HG03025 (cell line): ENCODE measurements at regions not wholly inside any gene's neighbourhood (a gene's known extent, or its start where the extent isn't known, plus 50 kb on each side); places are given as distances from the start of the nearest gene placed in this dataset.

ENCODE experiments used
- ATAC-seq: cut with Tn5 transposase; IDR thresholded peaks from one replicate; pipeline ENCODE4 v1.9.1; 2021; ENCODE audit warnings: mild to moderate bottlenecking, moderate library complexity; ENCODE audit not compliant: unreplicated experiment, low FRiP score

GRCh38 chr5:114678778-114679177 is 316.9 kb downstream of the KCNN2 start:
- no peak for ATAC-seq

- ATAC-seq: no peak
Observed at GRCh38 chr5:114665551-114665950, 303.7 kb downstream of the KCNN2 start.

- no peak for ATAC-seq
Observed at GRCh38 chr5:114660791-114661190, 298.9 kb downstream of the KCNN2 start.

GRCh38 chr5:114658194-114658593 is 296.3 kb downstream of the KCNN2 start:
- ATAC-seq: no peak

DNA sequence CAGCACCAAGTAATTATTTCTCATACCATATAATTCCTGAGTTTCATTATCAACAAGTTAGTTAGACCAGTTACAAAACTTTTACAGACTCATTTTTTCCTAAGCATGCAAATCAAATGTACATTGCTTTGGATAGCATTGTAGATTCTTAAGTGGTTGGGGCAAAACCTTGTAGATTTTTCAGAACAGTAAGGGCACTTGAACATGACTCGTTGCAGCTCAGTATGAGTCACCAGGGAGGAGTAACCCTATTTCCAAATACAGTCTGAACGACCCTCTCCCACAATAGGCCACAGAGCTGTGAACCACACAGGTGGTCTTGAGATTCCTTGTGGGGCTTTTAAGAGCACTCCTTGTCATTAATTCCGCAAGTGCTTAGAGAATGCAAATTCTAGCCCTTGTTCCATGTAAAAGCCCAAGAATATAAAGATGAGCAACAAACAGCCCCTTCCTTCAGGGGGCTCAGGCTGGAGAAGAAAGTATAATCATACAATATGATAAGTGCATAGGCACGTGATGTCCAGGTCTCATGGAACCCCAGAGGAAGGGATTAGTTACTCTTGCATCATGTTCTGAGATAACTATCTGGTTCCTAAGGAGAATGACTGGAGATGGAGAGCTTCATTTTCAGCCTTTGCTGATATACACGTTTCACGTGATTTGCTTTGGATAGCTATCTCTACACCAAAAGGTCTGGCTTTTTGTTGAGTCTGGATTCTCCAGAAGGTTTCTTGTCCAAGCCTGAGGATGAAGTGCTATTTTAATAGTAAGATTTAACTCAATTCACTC is 295.7 kb downstream of the KCNN2 start:
- ATAC-seq: no peak

DNA sequence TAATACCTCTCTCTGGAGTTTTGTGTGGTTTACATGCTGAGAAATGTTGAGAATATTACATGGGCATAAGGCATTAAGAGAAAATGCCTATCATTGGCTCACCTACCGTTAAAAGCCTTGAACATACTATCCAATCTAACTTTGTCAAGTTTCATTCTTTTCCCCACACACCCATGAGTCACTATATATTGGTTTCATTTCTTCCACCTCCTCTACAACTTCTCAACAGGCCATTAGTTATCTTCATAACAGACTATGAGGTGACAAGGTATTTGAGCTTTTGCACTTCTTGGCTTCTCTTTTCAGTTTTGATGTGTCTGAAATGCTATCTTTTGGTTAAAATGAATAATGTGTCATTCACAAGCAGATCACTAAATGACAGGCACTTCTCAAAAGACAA is 288.0 kb downstream of the KCNN2 start:
- no peak for ATAC-seq

DNA sequence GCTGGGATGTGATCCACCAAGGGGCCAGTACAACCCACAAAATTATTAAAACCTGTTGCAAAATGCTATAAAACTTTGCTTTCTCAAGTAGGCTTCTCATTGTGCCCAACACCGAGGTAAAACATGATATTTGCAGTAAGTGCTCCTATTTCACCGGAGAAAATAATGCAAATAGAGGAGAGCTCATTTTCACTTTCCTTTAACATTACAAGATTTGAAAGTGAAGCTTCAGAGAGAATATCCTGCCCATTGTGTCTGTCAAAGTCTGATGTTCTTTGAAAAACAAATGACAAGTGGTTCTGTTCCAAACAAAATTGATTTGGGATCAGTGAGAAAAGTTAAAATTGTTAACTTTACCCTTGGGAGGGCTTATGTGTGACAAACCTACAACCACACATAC is 287.1 kb downstream of the KCNN2 start:
- no peak for ATAC-seq

DNA sequence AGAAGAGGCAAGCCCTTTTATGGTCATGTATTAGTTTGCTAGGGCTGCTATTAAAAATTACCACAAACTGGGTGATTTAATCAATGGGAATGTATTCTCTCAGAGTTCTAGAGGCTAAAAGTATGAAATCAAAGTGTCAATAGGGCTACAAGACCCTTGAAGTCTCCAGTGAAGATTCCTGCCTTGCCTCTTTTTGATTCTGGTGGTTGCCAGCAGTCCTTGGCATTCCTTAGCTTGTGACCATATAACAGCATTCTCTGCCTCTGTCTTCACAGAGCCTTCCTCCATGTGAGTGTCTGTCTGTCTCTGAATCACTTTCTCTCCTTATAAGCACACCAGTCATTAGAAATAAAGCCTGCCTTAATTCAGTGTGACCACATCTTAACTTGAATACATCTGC is 282.7 kb downstream of the KCNN2 start:
- no peak for ATAC-seq

DNA sequence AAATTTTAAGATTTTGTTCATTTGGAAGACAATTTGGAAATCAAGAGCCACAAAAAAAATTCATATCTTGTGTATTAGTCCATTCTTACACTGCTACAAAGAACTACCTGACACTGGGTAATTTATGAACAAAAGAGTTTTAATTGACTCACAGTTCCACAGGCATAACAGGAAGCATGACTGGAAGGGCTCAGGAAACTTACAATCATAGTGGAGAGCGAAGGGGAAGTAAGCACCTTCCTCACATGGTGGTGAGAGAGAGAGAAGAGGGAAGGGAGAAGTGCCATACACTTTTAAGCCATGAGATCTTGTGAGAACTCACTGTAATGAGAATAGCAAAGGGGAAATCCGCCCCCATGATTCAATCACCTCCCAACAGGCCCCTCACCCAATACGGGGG is 274.4 kb downstream of the KCNN2 start:
- no peak for ATAC-seq

- ATAC-seq: no peak
Observed at GRCh38 chr5:114634967-114635901, 273.4 kb downstream of the KCNN2 start.

- no peak for ATAC-seq
Observed at GRCh38 chr5:114634517-114634916, 272.6 kb downstream of the KCNN2 start.

DNA sequence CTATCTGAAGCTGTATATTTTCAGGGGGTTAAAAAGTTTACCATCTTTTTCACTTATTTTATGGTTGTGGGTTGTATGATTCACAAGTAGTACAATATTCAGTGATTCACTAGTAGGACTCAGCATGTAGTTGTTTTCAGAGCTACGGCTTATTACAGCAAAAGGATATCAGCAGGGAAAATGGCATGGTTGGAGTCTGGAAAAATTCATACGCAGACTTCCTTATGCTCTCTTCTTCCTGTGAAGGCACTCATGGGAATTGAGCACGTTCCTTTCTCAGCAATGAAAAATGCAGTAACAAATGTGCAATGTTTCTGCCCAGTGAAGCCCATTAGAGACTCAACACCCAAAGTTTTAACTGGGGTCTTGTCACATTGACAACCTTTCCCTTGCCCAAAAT is 250.5 kb downstream of the KCNN2 start:
- ATAC-seq: no peak

- no peak for ATAC-seq
Observed at GRCh38 chr5:114581136-114581535, 219.3 kb downstream of the KCNN2 start.

- ATAC-seq: no peak
Observed at GRCh38 chr5:114565871-114566270, 204.0 kb downstream of the KCNN2 start.

DNA sequence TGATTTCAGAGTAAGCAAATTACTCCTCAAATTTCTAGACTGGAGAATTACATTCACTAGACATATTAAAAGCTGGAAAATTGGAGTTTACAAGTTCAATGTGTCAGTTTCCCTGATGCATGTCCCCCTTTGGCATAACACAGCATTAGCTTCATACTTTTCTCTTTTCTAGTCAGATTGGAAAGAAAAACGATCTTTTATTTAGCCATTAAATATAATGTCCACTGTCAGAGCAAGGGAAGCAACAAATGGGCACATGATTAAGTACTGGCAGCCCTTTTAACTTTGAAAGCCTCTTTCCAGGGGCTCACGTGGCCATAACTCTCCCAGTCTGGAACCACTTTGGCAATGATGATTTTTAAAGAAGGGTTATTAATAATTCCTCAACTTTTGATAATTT is 203.3 kb downstream of the KCNN2 start:
- no peak for ATAC-seq

DNA sequence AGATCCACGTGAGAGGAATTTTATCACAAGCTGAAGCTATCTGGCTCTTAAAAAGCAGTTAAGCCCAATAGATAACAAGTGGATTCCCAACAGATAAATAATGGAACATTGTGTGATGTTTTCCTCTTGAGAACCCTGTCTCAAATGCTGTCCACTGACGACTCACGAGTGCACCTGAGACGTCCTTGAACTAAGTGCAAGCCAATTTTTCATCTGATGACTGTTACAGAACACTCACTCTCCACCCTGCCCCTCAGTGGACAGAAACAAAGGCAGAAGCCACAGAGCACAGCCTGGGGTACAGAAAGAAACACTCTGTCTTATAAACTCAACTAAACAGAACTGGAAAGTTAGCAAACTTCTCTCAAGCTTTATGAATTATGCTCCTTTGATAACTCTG is 199.5 kb downstream of the KCNN2 start:
- no peak for ATAC-seq
